Fibroblast of mammary gland (primary cell): ENCODE measurements at regions not wholly inside any gene's neighbourhood (a gene's known extent, or its start where the extent isn't known, plus 50 kb on each side); places are given as distances from the start of the nearest gene placed in this dataset.

Experiments
- DNase-seq: peaks from one replicate; pipeline ENCODE4 v3.0.0-alpha.2; 2010; ENCODE audit warnings: low read depth
- H3K4me3 ChIP-seq: 2 replicates; pipeline ENCODE4 v1.5.1; 2011; ENCODE audit warnings: low read depth, mild to moderate bottlenecking, low read length, moderate library complexity; ENCODE audit not compliant: control insufficient read depth
- CTCF ChIP-seq: conservative IDR thresholded peaks from 2 replicates; pipeline ENCODE4 v1.5.1; 2011; ENCODE audit warnings: low read depth, low read length, inconsistent platforms; ENCODE audit not compliant: control insufficient read depth, insufficient read depth

- DNase-seq, result peak; percentile 34
- H3K4me3 ChIP-seq, result no peak overlapping the region
- no peak for TF ChIP-seq CTCF
Measured at GRCh38 chr21:21713651-21714180, 715.5 kb downstream of the NCAM2 start.

DNA sequence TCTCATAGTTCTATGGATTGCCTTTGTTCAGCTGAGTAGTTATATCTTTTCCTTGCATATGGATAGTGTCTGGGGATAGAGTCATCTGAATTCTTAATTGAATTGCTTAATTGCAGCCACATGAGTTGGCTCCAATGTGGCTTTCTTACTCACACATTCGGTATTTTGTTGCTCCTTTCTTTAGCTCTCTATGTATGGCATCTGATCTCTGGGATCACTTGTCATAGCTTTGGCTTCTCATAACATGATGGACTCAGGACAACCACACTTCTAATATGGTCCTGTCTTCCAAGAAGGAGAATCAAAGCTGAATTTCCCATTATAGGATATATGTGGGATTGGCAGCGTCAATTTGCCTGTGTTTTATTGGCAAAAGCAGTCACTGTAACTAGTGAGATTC lies 716.2 kb downstream of the NCAM2 start:
- H3K4me3 ChIP-seq, result no peak overlapping the region
- DNase-seq, result peak; percentile 90
- TF ChIP-seq CTCF, result no peak

- peak; percentile 87 for DNase-seq
- TF ChIP-seq CTCF, result no peak
- no peak overlapping the region for H3K4me3 ChIP-seq
Measured at GRCh38 chr21:21715266-21715969, 717.2 kb downstream of the NCAM2 start.

- DNase-seq, result peak; percentile 61
- no peak for TF ChIP-seq CTCF
- H3K4me3 ChIP-seq, result no peak overlapping the region
Measured at GRCh38 chr21:21722731-21723130, 724.5 kb downstream of the NCAM2 start.

- H3K4me3 ChIP-seq, result no peak overlapping the region
- no peak for TF ChIP-seq CTCF
- DNase-seq, result peak; percentile 75
Measured at GRCh38 chr21:21730512-21730911, 732.3 kb downstream of the NCAM2 start.

GRCh38 chr21:21731626-21732025 lies 733.4 kb downstream of the NCAM2 start:
- no peak for TF ChIP-seq CTCF
- no peak overlapping the region for H3K4me3 ChIP-seq
- DNase-seq, result no peak
